ENCODE measurements at regions not wholly inside any gene's neighbourhood (a gene's known extent, or its start where the extent isn't known, plus 50 kb on each side); places are given as distances from the start of the nearest gene placed in this dataset.
"Not testable (repeated sequence)": the region's sequence is repeated elsewhere in the genome, so short reads cannot be mapped to it uniquely, and the experiment has no call there.

- not testable (repeated sequence) for H3K4me1 ChIP-seq (ENCODE audit: control insufficient read depth in 3 of 3, insufficient read depth in 3 of 3, low read length in 3 of 3); H3K27me3 ChIP-seq (ENCODE audit: control insufficient read depth in 3 of 3, insufficient read depth in 3 of 3, low read length in 3 of 3); H3K27ac ChIP-seq (ENCODE audit: low read depth, low read length); H3K9me3 ChIP-seq (ENCODE audit: control insufficient read depth in 3 of 3, low read length in 3 of 3); H3K9ac ChIP-seq (ENCODE audit: low read depth in 1 of 3, low read length in 3 of 3); H3K36me3 ChIP-seq (ENCODE audit: control insufficient read depth in 3 of 3, insufficient read depth in 3 of 3, low read length in 3 of 3); H3K4me3 ChIP-seq (ENCODE audit: low read length in 3 of 3)
These were observed 1447.0 kb downstream of the ZPLD1 start for GRCh38 chr3:103881809-103882208.

- H3K27me3 ChIP-seq (ENCODE audit: control insufficient read depth in 3 of 3, insufficient read depth in 3 of 3, low read length in 3 of 3) = no peaks in the 10 kb centered on the region
- H3K9ac ChIP-seq (ENCODE audit: low read depth in 1 of 3, low read length in 3 of 3) = no peak overlapping the region
- H3K4me1 ChIP-seq (ENCODE audit: control insufficient read depth in 3 of 3, insufficient read depth in 3 of 3, low read length in 3 of 3) = no peaks in the 10 kb centered on the region
- no peaks in the 10 kb centered on the region for H3K9me3 ChIP-seq (ENCODE audit: control insufficient read depth in 3 of 3, low read length in 3 of 3)
- H3K4me3 ChIP-seq (ENCODE audit: low read length in 3 of 3) = no peak overlapping the region
- no peak overlapping the region for H3K27ac ChIP-seq (ENCODE audit: low read depth, low read length)
- H3K36me3 ChIP-seq (ENCODE audit: control insufficient read depth in 3 of 3, insufficient read depth in 3 of 3, low read length in 3 of 3) = no peaks in the 10 kb centered on the region
These were observed 1454.9 kb downstream of the ZPLD1 start for GRCh38 chr3:103889675-103890074.

- H3K27ac ChIP-seq (ENCODE audit: low read depth, low read length) = no peak overlapping the region
- H3K9ac ChIP-seq (ENCODE audit: low read depth in 1 of 3, low read length in 3 of 3) = no peak overlapping the region
- H3K4me3 ChIP-seq (ENCODE audit: low read length in 3 of 3) = no peak overlapping the region
- no peaks in the 10 kb centered on the region for H3K9me3 ChIP-seq (ENCODE audit: control insufficient read depth in 3 of 3, low read length in 3 of 3)
- H3K36me3 ChIP-seq (ENCODE audit: control insufficient read depth in 3 of 3, insufficient read depth in 3 of 3, low read length in 3 of 3) = no peaks in the 10 kb centered on the region
- no peaks in the 10 kb centered on the region for H3K4me1 ChIP-seq (ENCODE audit: control insufficient read depth in 3 of 3, insufficient read depth in 3 of 3, low read length in 3 of 3)
- no peaks in the 10 kb centered on the region for H3K27me3 ChIP-seq (ENCODE audit: control insufficient read depth in 3 of 3, insufficient read depth in 3 of 3, low read length in 3 of 3)
These were observed 1459.5 kb downstream of the ZPLD1 start for GRCh38 chr3:103894162-103894822.

- Histone ChIP-seq H3K9ac (ENCODE audit: low read depth in 1 of 3, low read length in 3 of 3) (no peak overlapping the region), H3K9me3 (ENCODE audit: control insufficient read depth in 3 of 3, low read length in 3 of 3) (no peaks in the 10 kb centered on the region), H3K36me3 (ENCODE audit: control insufficient read depth in 3 of 3, insufficient read depth in 3 of 3, low read length in 3 of 3) (no peaks in the 10 kb centered on the region), H3K27me3 (ENCODE audit: control insufficient read depth in 3 of 3, insufficient read depth in 3 of 3, low read length in 3 of 3) (no peaks in the 10 kb centered on the region), H3K27ac (ENCODE audit: low read depth, low read length) (no peak overlapping the region), H3K4me1 (ENCODE audit: control insufficient read depth in 3 of 3, insufficient read depth in 3 of 3, low read length in 3 of 3) (no peaks in the 10 kb centered on the region), H3K4me3 (ENCODE audit: low read length in 3 of 3) (no peak overlapping the region)
These were observed 1464.5 kb downstream of the ZPLD1 start for GRCh38 chr3:103899328-103899727.

GRCh38 chr3:103904991-103905390 lies 1461.7 kb upstream of the ALCAM start:
- Histone ChIP-seq H3K4me1 (ENCODE audit: control insufficient read depth in 3 of 3, insufficient read depth in 3 of 3, low read length in 3 of 3) (no peaks in the 10 kb centered on the region), H3K27me3 (ENCODE audit: control insufficient read depth in 3 of 3, insufficient read depth in 3 of 3, low read length in 3 of 3) (no peaks in the 10 kb centered on the region), H3K27ac (ENCODE audit: low read depth, low read length) (no peak overlapping the region), H3K9ac (ENCODE audit: low read depth in 1 of 3, low read length in 3 of 3) (no peak overlapping the region), H3K9me3 (ENCODE audit: control insufficient read depth in 3 of 3, low read length in 3 of 3) (no peaks in the 10 kb centered on the region), H3K4me3 (ENCODE audit: low read length in 3 of 3) (no peak overlapping the region), H3K36me3 (ENCODE audit: control insufficient read depth in 3 of 3, insufficient read depth in 3 of 3, low read length in 3 of 3) (no peaks in the 10 kb centered on the region)

GRCh38 chr3:103906304-103906703 lies 1460.4 kb upstream of the ALCAM start:
- Histone ChIP-seq H3K9me3 (ENCODE audit: control insufficient read depth in 3 of 3, low read length in 3 of 3) (no peaks in the 10 kb centered on the region), H3K27me3 (ENCODE audit: control insufficient read depth in 3 of 3, insufficient read depth in 3 of 3, low read length in 3 of 3) (no peaks in the 10 kb centered on the region), H3K4me3 (ENCODE audit: low read length in 3 of 3) (no peak overlapping the region), H3K9ac (ENCODE audit: low read depth in 1 of 3, low read length in 3 of 3) (no peak overlapping the region), H3K36me3 (ENCODE audit: control insufficient read depth in 3 of 3, insufficient read depth in 3 of 3, low read length in 3 of 3) (no peaks in the 10 kb centered on the region), H3K4me1 (ENCODE audit: control insufficient read depth in 3 of 3, insufficient read depth in 3 of 3, low read length in 3 of 3) (no peaks in the 10 kb centered on the region), H3K27ac (ENCODE audit: low read depth, low read length) (no peak overlapping the region)

GRCh38 chr3:103906808-103907207 lies 1459.9 kb upstream of the ALCAM start:
- no peaks in the 10 kb centered on the region for H3K27me3 ChIP-seq (ENCODE audit: control insufficient read depth in 3 of 3, insufficient read depth in 3 of 3, low read length in 3 of 3)
- H3K27ac ChIP-seq (ENCODE audit: low read depth, low read length) = no peak overlapping the region
- H3K4me1 ChIP-seq (ENCODE audit: control insufficient read depth in 3 of 3, insufficient read depth in 3 of 3, low read length in 3 of 3) = no peaks in the 10 kb centered on the region
- H3K36me3 ChIP-seq (ENCODE audit: control insufficient read depth in 3 of 3, insufficient read depth in 3 of 3, low read length in 3 of 3) = no peaks in the 10 kb centered on the region
- H3K9me3 ChIP-seq (ENCODE audit: control insufficient read depth in 3 of 3, low read length in 3 of 3) = no peaks in the 10 kb centered on the region
- no peak overlapping the region for H3K9ac ChIP-seq (ENCODE audit: low read depth in 1 of 3, low read length in 3 of 3)
- no peak overlapping the region for H3K4me3 ChIP-seq (ENCODE audit: low read length in 3 of 3)

GRCh38 chr3:103907567-103907966 lies 1459.1 kb upstream of the ALCAM start:
- no peaks in the 10 kb centered on the region for H3K9me3 ChIP-seq (ENCODE audit: control insufficient read depth in 3 of 3, low read length in 3 of 3)
- H3K27ac ChIP-seq (ENCODE audit: low read depth, low read length) = no peak overlapping the region
- no peak overlapping the region for H3K9ac ChIP-seq (ENCODE audit: low read depth in 1 of 3, low read length in 3 of 3)
- no peaks in the 10 kb centered on the region for H3K4me1 ChIP-seq (ENCODE audit: control insufficient read depth in 3 of 3, insufficient read depth in 3 of 3, low read length in 3 of 3)
- H3K27me3 ChIP-seq (ENCODE audit: control insufficient read depth in 3 of 3, insufficient read depth in 3 of 3, low read length in 3 of 3) = no peaks in the 10 kb centered on the region
- H3K4me3 ChIP-seq (ENCODE audit: low read length in 3 of 3) = no peak overlapping the region
- no peaks in the 10 kb centered on the region for H3K36me3 ChIP-seq (ENCODE audit: control insufficient read depth in 3 of 3, insufficient read depth in 3 of 3, low read length in 3 of 3)

- no peaks in the 10 kb centered on the region for H3K27me3 ChIP-seq (ENCODE audit: control insufficient read depth in 3 of 3, insufficient read depth in 3 of 3, low read length in 3 of 3)
- H3K4me3 ChIP-seq (ENCODE audit: low read length in 3 of 3) = no peak overlapping the region
- H3K4me1 ChIP-seq (ENCODE audit: control insufficient read depth in 3 of 3, insufficient read depth in 3 of 3, low read length in 3 of 3) = no peaks in the 10 kb centered on the region
- no peaks in the 10 kb centered on the region for H3K9me3 ChIP-seq (ENCODE audit: control insufficient read depth in 3 of 3, low read length in 3 of 3)
- H3K9ac ChIP-seq (ENCODE audit: low read depth in 1 of 3, low read length in 3 of 3) = no peak overlapping the region
- no peaks in the 10 kb centered on the region for H3K36me3 ChIP-seq (ENCODE audit: control insufficient read depth in 3 of 3, insufficient read depth in 3 of 3, low read length in 3 of 3)
- H3K27ac ChIP-seq (ENCODE audit: low read depth, low read length) = no peak overlapping the region
These were observed 1457.3 kb upstream of the ALCAM start for GRCh38 chr3:103909395-103909794.

GRCh38 chr3:103918336-103918735 lies 1448.4 kb upstream of the ALCAM start:
- Histone ChIP-seq H3K4me3 (ENCODE audit: low read length in 3 of 3) (no peak overlapping the region), H3K9ac (ENCODE audit: low read depth in 1 of 3, low read length in 3 of 3) (no peak overlapping the region), H3K36me3 (ENCODE audit: control insufficient read depth in 3 of 3, insufficient read depth in 3 of 3, low read length in 3 of 3) (no peaks in the 10 kb centered on the region), H3K9me3 (ENCODE audit: control insufficient read depth in 3 of 3, low read length in 3 of 3) (no peaks in the 10 kb centered on the region), H3K27me3 (ENCODE audit: control insufficient read depth in 3 of 3, insufficient read depth in 3 of 3, low read length in 3 of 3) (no peaks in the 10 kb centered on the region), H3K27ac (ENCODE audit: low read depth, low read length) (no peak overlapping the region), H3K4me1 (ENCODE audit: control insufficient read depth in 3 of 3, insufficient read depth in 3 of 3, low read length in 3 of 3) (no peaks in the 10 kb centered on the region)

GRCh38 chr3:103919327-103919726 lies 1447.4 kb upstream of the ALCAM start:
- H3K27ac ChIP-seq (ENCODE audit: low read depth, low read length) = no peak overlapping the region
- H3K4me3 ChIP-seq (ENCODE audit: low read length in 3 of 3) = no peak overlapping the region
- H3K9ac ChIP-seq (ENCODE audit: low read depth in 1 of 3, low read length in 3 of 3) = no peak overlapping the region
- H3K27me3 ChIP-seq (ENCODE audit: control insufficient read depth in 3 of 3, insufficient read depth in 3 of 3, low read length in 3 of 3) = no peaks in the 10 kb centered on the region
- no peaks in the 10 kb centered on the region for H3K36me3 ChIP-seq (ENCODE audit: control insufficient read depth in 3 of 3, insufficient read depth in 3 of 3, low read length in 3 of 3)
- no peaks in the 10 kb centered on the region for H3K4me1 ChIP-seq (ENCODE audit: control insufficient read depth in 3 of 3, insufficient read depth in 3 of 3, low read length in 3 of 3)
- H3K9me3 ChIP-seq (ENCODE audit: control insufficient read depth in 3 of 3, low read length in 3 of 3) = no peaks in the 10 kb centered on the region

All from skeletal muscle tissue (tissue), 3 donors.